Jurkat, Clone E6-1 (cell line): ENCODE measurements at regions not wholly inside any gene's neighbourhood (a gene's known extent, or its start where the extent isn't known, plus 50 kb on each side); places are given as distances from the start of the nearest gene placed in this dataset.

Experiments used
- DNase-seq: peaks from one replicate; pipeline ENCODE4 v3.0.0-alpha.2; 2011; ENCODE audit warnings: low read depth, low spot score
- H3K4me3 ChIP-seq: 2 replicates; pipeline ENCODE4 v1.5.1; 2011; ENCODE audit warnings: mild to moderate bottlenecking, low read length, control low read depth, moderate library complexity

GRCh38 chr4:175460414-175460813 is 351.6 kb downstream of the GPM6A start:
- H3K4me3 ChIP-seq, result no peak overlapping the region
- no peak for DNase-seq

DNA sequence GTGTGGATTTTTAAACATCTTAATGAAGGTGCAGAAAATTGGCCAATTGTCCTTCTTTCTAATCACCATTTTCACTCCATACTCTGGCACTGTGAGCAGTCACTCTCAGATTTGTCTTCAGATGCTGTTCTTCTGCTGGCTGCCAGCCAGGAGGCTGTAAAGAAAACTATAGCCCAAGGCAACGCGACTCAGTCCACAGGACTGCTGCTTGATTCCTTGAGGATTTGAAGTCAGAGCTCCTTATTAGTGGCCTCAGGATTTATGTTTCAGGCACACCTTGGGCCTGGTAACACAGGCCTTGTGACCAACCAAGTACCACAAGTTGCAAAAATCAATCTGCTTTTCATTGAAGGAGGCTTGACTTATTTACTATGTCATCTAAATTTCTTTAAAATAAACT is 342.6 kb downstream of the GPM6A start:
- no peak for DNase-seq
- H3K4me3 ChIP-seq, result no peak overlapping the region

- DNase-seq, result no peak
- H3K4me3 ChIP-seq, result no peak overlapping the region
Measured at GRCh38 chr4:175470131-175470530, 341.9 kb downstream of the GPM6A start.

DNA sequence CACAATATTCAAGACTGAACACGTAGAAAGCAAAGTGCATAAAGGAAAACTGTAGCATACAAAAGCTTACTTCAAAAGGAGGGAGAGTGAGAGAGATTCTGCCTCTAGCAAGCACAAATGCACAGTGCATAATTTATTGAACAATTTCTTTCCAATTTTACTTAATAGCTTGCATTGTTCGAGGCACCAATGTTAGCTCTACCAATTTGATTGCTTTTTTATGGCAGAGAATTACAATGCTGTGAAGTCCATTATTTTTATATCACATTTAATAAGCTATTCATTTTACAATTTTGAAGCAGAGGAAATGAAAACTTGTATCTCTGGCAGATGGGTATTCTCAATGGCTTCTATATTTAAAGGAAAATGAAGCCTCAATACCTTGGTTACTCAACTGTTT is 331.7 kb downstream of the GPM6A start:
- no peak overlapping the region for H3K4me3 ChIP-seq
- no peak for DNase-seq

DNA sequence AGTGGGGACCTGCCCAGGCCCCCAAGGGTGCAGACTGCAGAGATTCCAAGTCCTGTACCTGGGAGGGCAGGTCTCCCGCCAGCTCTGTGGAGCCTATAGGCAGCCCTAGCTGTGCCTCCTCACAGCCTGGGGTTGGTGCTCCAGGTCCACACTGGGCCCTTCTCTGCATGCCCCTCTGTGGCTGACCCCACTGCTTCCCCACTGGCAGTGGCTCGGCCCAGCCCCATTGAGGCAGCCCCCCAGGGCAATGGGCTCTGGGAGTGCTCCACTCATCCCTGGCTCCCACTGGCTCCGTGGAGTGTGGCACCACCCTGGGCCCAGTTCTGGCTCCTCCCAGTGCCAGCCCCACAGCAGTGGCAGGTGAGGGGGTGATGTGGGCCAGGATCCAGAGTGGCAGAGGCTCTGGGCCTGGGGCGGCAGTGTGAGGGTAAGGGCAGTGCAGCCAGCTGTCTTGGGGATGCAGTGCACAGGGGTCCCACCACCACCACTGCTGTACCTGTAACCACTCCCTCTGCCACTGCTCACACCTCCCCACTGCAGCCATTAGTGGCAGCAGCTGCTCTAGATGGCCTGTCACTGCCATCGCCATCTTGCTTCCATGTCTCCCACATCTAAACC is 312.2 kb downstream of the GPM6A start:
- no peak overlapping the region for H3K4me3 ChIP-seq
- DNase-seq, result no peak

DNA sequence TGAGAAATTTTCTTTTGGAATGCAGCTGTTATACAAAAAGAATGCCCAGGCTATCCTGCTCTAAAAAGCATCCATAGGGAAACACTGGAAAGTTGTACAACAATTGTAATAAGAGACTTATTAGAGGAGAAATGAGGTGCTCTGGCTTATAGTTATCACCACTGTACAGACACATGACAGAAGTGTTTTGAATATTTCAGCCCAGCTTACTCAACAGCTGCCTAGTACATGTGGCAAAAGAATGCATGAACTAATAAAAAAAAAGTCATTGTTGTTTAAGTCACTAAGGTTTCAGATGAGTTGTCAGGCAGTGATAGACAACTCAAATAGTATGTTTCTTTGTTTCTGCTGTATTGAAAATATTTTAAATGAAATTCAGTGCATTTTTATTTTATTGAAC is 307.7 kb downstream of the GPM6A start:
- H3K4me3 ChIP-seq, result no peak overlapping the region
- DNase-seq, result no peak

GRCh38 chr4:175509320-175509719 is 302.7 kb downstream of the GPM6A start:
- H3K4me3 ChIP-seq, result no peak overlapping the region
- peak; percentile 29 for DNase-seq

GRCh38 chr4:175511861-175512260 is 300.2 kb downstream of the GPM6A start:
- no peak for DNase-seq
- no peak overlapping the region for H3K4me3 ChIP-seq

DNA sequence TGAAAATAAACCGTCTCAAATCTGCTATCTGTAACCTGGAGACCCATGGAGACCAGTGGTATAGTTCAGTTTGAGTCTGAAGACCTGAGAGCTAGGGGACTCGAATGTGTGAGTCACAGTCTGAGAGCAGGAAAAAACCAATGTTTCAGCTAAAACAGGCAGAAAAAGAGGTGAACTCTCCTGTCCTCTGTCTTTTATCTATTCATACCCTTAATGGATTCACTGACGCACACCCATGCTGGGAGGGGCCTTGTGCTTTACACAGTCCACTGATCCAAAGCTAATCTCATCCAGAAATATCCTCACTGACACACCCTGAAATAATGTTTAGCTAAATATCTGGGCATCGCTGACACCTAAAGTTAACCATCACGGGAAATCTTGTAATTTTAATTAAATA is 297.9 kb downstream of the GPM6A start:
- no peak overlapping the region for H3K4me3 ChIP-seq
- no peak for DNase-seq

DNA sequence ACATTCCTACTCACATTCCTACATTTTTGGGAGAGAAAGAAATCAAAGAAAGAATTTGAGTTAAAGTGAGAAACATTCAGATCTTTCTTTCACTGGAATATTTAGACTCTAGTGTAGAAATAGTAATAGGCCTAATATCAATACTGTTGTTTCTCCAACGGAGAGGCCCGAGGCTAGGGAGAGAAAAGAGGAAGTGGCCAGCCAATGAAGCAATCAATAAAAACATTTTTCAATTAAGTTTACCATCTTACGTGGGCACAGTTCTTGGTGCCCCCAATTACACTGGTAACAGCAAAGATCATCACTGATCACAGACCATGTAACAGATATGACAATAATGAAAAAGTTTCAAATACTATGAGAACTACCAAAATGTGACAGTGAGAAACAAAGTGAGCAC is 281.4 kb downstream of the GPM6A start:
- DNase-seq, result no peak

DNA sequence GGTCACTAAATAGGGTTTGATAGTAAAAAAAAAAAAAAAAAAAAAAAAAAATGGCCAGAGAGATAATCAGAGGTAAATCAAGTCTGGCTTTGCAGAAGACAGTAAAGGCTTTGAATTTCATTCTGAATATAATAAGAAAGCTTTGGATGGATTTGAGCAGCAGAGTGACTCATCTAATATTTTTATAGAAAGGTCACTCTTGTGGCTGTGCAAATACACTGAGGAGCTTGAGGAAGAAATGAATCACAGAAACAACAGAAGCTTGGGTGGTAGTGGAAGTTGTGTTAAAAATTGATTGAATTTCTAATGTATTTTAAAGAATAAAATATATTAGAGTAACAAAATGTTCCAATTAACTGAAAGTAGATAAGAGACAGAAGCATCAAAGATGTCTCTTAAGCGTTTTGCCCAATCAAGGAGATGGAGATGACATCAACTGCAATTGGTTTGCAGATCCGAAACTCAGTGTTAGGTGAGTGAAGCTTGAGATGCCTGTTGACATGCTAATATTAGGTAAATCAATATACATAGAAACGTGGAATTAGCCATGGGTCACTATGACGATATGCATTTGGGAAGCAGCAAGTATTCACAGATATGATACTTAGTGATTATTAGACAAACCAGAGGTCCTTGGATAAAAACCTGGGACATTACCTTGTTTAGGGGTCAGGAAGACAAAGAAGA is 280.5 kb downstream of the GPM6A start:
- no peak for DNase-seq
- H3K4me3 ChIP-seq, result no peak overlapping the region

More for the DNA sequence above, 281.4 kb downstream of the GPM6A start:
- H3K4me3 ChIP-seq, result no peak overlapping the region

DNA sequence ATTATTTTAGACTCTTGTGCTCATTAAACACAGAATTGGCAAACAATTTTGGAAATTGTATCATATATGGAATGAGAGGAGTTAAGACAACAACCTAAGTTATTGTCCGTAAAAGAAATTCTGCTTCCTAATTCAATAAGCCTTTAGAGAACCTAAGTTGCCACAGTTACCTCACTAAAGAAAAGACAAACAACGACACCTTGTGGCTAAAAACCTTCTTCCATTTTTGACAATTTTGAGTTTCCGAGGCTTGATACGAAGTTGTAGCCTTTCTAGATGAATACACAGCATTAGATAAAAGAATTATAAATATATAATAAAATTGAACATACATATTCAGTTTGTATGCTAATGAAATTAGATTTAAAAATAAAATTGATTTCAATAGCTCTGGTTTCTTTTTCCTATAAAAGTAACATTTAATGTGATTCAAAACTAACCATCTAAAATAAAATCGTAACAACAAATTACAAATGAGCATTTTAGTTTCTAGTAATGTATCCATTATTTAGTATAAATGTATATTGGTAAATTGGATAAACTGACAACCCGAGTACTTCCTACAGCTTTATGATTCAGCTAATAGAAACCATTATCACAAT is 275.1 kb downstream of the GPM6A start:
- no peak overlapping the region for H3K4me3 ChIP-seq
- peak; percentile 55 for DNase-seq

- DNase-seq, result no peak
- no peak overlapping the region for H3K4me3 ChIP-seq
Measured at GRCh38 chr4:175539498-175539897, 272.6 kb downstream of the GPM6A start.

- DNase-seq, result no peak
- H3K4me3 ChIP-seq, result no peak overlapping the region
Measured at GRCh38 chr4:175540151-175540550, 271.9 kb downstream of the GPM6A start.

GRCh38 chr4:175540732-175541131 is 271.3 kb downstream of the GPM6A start:
- no peak for DNase-seq
- no peak overlapping the region for H3K4me3 ChIP-seq

DNA sequence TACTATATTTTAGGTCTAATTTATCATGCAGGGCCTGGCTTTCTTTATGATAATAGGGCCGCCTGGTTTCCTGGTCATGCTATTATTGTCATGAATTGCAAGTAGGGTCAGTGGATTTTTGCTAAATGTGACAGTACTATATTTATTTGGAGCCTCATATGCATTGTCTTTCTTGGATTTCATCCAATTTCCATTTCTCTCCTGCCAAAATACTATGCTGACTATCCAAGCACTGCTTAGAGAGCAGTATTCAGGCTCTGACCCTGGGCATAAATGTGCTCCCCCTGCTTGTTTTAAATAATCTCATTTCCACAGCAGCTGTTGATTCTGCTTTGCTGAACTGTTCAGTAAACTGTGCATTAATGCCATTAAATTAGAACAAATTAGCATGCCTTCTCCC is 269.3 kb downstream of the GPM6A start:
- no peak for DNase-seq

DNA sequence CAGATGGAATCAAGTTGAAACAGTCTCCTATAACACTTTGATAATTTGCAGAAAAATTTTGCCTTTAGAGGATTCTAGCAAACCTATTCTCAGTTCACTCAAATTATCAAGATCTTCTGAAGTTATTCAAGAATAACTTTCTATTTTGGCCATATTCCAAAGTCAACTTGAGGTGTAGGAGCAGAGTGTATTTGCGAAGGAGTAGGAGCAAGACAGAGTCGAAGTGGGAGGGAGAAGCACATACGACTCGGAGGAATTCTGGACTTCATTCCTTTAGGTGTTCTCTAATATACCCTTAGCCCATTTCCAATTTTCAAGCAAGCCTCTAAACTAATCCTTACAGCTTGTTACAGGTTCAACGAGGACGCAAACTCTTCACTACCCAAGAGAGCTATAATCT is 252.9 kb downstream of the GPM6A start:
- no peak overlapping the region for H3K4me3 ChIP-seq
- DNase-seq, result no peak

More for the DNA sequence above, 269.3 kb downstream of the GPM6A start:
- no peak overlapping the region for H3K4me3 ChIP-seq

DNA sequence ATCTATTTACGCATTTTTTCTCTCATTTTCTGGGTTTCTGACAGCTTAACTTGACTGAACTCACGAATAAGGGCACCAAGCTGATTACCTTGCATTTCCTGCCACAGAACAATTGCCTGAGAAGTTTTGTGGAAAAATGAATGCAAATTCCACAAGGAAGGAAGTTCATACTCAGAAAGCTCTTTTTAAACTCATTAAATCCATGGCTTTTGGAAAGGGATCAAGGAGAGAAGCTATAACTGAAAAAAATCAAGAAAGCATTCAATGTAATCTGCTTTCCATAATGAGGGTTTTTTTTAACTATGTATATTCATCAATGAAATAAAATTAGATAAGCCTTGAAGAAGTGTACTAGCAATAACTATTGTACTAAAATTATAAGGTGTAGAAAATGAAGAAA is 252.5 kb downstream of the GPM6A start:
- DNase-seq, result no peak
- H3K4me3 ChIP-seq, result no peak overlapping the region

DNA sequence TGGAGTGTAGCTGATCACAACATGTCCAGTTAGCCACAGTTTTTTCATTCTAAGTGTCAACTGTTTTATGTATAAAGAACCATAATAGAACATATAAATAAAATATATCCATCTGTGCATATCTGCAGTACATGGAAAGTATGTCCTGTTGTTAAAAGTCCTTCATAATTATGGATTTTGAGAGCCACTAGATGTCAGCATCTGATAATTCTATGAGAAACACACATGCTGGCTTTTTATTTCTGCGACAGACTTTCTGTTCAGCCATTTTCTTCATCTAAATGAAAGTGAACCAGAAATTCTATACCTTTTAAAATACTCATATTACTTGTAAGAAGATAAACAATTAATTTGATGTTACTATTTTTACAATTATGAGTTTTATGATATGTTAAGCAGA is 251.5 kb downstream of the GPM6A start:
- H3K4me3 ChIP-seq, result no peak overlapping the region
- peak; percentile 14 for DNase-seq

DNA sequence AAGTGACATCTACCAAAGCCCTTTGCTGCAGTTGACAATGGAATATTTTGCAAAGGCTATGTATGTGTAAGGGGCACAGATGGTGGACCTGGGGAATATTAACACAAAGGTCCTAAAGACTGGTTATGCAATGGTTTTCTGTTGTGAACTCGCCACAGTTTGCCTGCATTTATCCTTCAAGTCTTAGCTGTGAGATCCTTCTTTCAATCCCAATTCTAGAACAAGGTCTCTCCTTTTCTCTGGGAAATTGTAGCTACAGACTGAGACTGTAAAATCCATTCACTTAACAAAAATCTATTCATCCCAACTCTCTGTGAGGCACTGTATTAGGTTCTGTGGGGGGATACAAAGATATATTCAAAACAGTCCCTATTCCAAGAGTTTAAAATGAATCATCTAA is 250.4 kb downstream of the GPM6A start:
- H3K4me3 ChIP-seq, result no peak overlapping the region
- no peak for DNase-seq

GRCh38 chr4:175562111-175562510 is 250.0 kb downstream of the GPM6A start:
- no peak overlapping the region for H3K4me3 ChIP-seq
- DNase-seq, result no peak
